ENCODE measurements at regions not wholly inside any gene's neighbourhood (a gene's known extent, or its start where the extent isn't known, plus 50 kb on each side); places are given as distances from the start of the nearest gene placed in this dataset.

GRCh38 chr17:54813896-54814295 lies 86.8 kb upstream of the TOM1L1 start:
- TF ChIP-seq, protein P1, sequence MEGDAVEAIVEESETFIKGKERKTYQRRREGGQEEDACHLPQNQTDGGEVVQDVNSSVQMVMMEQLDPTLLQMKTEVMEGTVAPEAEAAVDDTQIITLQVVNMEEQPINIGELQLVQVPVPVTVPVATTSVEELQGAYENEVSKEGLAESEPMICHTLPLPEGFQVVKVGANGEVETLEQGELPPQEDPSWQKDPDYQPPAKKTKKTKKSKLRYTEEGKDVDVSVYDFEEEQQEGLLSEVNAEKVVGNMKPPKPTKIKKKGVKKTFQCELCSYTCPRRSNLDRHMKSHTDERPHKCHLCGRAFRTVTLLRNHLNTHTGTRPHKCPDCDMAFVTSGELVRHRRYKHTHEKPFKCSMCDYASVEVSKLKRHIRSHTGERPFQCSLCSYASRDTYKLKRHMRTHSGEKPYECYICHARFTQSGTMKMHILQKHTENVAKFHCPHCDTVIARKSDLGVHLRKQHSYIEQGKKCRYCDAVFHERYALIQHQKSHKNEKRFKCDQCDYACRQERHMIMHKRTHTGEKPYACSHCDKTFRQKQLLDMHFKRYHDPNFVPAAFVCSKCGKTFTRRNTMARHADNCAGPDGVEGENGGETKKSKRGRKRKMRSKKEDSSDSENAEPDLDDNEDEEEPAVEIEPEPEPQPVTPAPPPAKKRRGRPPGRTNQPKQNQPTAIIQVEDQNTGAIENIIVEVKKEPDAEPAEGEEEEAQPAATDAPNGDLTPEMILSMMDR (conservative IDR thresholded peaks at IDR 0.05): no peak
- TF ChIP-seq ZFX (IDR thresholded peaks at IDR 0.05): no peak

Measured in C4-2B (cell line).